ENCODE measurements at regions not wholly inside any gene's neighbourhood (a gene's known extent, or its start where the extent isn't known, plus 50 kb on each side); places are given as distances from the start of the nearest gene placed in this dataset.

DNA sequence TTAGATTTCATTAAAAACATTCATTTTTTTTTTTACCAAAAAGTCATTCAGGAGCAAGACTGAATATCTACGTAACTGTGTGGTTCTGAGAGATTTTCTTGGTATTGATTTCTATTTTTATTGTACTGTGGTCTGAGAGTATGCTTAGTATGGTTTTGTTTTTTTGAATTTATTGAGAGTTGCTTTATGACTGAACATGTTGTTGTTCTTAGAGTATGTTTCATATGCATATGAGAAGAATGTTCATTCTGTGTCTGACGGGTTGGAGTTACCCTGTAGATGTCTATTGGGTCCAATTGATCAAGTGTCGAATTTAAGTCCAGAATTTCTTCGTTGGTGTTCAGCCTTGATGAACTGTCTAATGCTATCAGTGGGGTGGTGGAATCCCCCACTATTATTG, 306.0 kb upstream of the KCNJ16 start:
- no peak for DNase-seq

DNA sequence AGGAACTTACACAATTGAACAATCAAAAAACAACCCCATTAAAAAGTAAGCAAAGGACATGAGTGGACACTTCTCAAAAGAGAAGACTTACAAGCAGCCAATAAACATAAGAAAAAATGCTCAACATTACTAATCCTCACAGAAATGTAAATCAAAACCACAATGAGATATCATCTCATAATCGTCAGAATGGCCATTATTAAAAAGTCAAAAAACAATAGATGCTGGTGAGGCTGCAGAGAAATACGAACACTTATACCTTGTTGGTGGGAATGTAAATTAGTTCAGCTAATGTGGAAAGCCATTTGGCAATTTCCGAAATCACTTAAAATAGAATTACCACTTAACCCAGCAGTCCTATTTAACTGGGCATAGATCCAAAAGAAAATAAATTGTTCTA, 301.9 kb upstream of the KCNJ16 start:
- DNase-seq, result no peak

DNA sequence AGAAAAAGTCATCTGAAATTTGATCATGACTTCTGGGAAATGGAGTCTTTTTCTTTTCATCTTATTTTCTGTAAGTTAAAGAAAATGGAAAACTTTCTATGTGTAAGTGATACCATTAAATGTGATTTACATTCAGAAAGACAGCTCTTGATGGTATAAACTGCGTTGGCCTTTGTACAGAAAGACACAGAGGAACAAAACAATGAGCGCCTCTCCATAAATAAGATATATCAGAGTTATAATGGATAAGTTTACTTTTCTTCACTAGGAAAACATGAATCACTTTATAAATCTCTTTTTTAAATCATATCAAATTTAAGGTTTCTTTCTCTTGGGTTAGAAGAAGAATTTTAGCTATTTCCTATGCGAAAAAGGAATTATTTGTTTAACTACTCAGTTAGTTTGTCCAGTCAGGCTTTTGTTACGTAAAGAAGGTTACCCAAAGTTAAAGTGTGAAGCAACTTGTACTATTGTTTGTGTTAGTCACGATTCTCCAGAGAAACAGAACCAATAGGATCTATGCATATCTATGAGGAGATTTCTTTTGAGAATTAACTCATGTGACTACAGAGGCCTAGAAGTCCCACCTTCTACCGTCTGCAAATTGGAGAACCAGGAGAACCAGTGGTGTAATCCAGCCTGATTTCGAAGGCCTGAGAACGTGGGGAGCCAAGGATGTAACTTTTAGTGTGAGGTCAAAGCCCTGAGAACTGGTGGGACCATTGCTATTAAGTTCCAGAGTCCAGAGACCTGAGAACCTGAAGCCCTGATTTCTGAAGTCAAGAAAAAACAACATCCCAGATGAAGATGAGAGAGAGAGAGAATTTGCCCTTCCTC, 295.4 kb upstream of the KCNJ16 start:
- DNase-seq, result no peak

DNA sequence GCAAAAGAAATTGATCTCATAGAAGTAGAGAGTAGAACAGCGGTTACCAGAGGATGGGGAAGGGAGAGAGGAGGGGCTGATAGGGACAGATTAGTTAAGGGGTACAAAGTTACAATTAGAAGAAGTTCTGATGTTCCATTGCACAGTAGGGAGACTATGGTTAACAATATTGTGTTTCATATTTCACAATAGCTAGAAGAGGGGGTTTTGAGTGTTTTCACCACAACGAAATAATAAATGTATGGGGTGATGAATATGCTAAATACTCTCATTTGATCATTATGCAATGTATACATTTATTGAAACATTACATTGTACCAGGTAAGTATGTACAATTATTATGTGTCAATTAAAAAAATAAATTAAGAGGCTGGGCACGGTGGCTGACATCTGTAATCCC, 291.2 kb upstream of the KCNJ16 start:
- no peak for DNase-seq

DNA sequence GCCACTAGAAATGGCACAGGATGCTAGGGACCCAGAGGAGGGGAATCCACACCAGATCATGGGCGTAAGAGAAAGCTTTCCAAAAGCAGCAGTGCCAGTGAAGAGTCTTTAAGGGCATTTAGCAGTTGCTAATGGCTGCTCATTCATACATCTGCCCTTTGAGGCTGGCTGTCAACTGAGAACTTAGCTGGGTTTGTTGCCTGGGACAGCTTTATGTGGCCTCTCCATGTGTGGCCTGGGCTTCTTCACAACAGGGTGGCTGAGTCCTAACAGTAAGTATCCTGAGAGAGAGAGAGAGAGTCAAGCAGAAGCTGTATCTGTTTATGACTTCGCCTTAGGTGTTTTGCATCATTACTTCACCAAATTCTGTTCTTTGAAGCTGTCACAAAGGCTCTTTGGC, 286.1 kb upstream of the KCNJ16 start:
- DNase-seq, result no peak

DNA sequence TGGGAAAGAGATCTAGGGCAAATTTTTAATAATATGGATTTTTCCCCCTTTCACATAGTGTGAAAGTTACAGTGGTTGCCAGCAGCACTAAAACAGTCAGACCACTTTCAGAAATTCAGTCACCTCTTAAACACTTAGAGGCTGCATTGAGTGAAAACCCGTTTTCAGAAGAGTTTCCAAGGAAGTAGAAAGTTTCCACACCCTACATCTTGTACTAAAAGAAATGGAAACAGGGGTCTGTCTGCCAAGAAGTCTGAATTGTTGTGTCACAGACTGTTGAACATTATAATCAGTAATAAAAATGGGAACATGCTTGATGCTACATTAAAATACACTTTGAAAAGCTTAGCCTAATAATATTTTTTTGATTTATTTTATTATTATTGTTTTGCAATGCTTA, 278.9 kb upstream of the KCNJ16 start:
- no peak for DNase-seq

DNA sequence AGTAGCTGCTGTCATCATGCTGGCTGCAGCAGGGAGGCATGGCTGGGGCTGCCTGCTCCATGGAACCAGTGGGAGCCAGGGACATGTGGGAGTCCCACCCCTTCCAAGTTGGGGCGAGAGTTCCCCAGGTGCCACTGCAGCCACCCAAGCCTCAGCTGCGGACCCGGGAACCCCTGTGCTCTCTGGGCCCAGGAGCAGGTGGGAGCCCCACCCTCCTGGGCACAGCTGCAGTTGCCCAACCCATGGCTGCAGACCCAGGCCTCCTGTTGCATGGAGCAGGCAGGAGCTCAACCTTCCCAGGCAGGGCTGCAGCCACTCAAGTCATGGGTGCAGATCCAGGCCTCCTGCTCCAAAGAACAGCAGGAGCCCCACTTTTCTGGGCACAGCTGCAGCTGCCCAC, 274.2 kb upstream of the KCNJ16 start:
- no peak for DNase-seq

DNA sequence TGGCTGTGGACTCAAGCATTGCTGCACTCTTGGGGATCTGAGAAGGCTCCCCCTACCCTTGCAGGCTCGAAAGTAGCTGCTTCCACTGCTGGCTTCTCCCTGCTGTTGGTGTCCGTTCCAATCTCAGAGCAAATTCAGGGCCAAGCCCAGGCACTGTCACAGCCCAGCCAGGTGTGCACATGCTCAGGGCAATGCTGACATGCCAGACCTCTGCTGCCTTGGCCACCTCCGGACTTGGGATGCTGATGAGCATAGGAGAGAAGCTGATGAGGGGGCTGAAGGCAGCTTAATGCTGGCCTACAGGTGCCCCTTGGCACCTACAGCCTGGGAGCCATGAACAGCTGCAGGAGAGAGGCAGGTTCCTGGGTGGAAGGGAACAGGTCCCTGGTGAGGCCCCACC, 273.7 kb upstream of the KCNJ16 start:
- DNase-seq, result no peak

DNA sequence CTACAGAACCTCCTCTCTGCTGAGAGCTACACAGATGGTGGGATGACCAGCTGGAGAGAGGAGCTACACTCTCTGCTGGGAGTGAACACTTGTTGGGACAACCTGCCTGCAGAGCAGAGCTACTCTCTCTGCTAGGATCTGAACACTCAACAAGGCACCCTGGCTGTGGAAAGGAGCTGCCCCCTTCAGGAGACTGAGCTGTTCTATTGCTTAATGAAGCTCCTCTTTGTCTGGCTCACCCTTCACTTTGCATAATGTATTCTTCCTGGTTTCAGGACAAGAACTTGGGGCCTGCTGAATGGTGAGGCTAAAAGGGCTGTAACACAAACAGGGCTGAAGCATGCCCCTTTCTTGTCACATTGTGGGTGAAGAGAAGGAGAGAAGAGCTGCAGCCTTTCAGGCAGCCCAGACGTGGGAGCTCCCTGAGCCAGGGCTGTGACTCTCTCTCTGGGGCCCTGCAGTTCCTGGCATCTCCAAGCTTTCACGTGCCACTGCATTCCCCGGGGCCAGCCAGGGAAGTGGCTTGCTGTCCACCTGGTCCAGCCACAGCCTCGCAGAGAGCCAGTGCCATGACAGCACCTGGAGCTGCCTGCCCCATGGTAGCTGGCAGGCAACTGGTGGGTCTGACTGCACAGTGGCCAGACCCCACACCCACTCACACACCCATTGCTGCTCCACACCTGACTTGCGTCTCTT, 272.8 kb upstream of the KCNJ16 start:
- DNase-seq, result no peak

DNA sequence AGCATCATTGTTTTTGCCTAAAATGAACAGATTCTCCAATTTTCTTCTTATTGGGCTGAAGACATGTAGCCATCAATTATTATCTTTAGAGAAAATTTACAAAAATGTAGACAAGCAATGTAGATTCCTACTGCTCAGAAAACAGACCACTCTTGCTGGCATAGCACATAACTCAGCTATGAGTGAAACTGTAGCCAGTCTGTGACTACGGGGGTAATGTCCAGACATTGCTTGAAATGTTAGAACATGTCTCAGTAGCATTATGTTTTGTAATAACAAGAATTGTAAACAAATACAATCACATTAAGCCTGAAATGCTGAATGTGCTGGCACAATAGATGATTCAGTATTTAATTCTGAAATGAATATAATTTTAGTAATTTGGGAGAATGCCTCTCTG, 265.7 kb upstream of the KCNJ16 start:
- no peak for DNase-seq

DNA sequence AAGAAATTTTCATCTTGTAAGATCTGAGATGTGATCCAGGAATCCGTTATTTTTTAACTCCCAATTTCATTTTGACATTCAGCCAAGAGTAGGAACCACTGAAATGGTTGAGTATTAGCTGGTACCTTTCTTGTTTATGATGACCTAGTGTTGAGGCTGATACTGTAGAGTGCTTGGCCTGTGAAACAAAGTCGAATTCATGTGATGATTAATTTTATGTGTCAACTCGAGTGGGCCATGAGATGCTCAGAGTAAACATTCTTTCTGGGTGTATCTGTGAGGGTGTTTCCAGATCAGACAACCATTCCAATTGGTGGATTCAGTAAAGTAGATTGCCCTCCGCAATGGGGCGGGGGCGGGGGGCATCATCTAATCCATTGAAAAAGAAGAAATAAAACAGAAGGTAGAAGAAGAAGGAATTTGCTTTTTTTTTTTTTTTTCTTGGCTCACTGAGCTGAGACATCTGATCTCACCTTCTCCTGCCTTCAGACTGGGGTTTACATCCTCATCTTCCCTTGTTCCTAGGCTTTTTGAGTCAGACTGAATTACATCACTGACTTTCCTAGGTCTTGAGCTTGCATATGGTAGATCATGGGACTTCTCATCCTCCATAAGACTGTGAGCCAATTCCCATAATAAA, 264.6 kb upstream of the KCNJ16 start:
- no peak for DNase-seq

DNA sequence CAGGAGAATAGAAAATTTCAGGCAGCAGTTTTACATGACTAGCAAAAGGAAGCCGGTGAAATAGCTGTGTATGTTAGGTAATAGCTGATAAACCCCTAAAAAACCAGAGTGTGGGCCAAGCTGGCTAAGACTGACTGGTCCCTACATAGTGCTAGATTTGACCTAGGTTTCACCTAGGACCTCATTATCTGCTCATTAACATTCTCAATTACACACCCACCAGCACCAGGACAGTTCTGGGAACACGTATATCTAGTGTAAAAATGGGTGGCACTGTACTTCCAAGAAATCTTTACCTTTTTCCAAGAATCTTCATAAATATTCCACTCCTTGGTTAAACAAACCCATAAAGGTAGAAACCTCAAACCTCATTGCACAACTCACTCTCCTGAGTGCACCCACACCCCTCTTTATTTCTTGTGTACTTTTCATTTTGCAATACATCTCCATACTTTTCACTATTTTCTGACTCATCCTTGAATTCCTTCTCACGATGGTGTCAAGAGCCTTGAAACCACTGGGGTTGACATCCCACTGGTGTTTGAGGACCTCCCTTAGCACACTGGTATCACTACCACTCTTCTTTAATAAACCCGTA, 262.7 kb upstream of the KCNJ16 start:
- DNase-seq, result peak; percentile 9

DNA sequence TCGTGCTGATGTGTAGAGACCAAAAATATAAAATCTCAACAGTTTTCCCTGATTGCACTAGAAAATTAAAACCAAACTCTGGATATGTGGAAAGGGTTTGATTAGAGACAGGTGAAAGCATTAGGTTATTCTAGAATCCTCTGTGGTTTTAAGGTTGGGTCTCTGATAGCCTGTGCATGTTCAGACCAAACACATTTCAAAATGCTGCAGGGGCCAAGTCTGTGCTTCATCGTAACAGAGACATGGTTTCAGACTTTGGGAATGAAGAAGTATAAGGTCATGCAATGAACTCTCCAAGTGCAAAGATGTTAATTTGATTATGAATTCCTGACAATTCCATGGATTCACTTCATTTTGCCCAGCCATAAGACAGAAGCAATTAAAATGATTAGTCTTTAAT, 261.0 kb upstream of the KCNJ16 start:
- no peak for DNase-seq

DNA sequence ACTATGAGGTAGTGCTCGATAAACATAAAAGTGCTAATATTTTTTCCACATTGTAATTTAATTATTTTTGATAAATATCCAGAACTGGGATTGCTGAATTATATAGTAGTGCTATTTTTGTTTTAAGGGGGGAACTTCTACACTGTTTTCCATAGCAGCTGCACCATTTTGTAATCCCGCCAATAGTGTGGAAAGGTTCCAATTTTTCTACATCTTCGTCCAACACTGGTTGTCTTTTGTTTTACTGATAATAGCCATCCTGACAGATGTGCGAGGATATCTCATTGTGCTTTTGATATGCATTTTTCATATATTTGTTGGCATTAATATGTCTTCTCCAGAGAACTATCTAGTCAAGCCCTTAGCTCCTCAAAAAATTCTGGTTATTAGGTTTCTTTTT, 259.6 kb upstream of the KCNJ16 start:
- DNase-seq, result no peak

DNA sequence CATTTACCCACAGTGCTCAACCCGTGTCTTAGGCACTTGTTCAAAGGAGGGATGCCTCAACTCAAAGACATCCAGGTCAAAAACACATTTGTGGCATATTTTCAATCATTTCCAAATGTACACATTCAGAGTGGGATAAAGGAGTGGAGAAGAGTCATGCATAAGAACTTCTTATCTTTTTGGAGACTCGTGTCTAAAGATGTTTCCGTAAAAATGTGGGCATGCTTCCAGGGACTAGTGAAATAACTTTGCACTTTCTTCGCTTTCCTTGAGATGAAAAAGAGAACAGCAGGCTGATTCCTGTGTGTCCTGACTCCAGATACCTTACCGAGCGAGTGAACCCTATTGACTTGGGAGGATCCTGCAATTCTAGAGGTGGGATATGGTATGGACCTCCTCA, 256.6 kb upstream of the KCNJ16 start:
- peak; percentile 8 for DNase-seq

DNA sequence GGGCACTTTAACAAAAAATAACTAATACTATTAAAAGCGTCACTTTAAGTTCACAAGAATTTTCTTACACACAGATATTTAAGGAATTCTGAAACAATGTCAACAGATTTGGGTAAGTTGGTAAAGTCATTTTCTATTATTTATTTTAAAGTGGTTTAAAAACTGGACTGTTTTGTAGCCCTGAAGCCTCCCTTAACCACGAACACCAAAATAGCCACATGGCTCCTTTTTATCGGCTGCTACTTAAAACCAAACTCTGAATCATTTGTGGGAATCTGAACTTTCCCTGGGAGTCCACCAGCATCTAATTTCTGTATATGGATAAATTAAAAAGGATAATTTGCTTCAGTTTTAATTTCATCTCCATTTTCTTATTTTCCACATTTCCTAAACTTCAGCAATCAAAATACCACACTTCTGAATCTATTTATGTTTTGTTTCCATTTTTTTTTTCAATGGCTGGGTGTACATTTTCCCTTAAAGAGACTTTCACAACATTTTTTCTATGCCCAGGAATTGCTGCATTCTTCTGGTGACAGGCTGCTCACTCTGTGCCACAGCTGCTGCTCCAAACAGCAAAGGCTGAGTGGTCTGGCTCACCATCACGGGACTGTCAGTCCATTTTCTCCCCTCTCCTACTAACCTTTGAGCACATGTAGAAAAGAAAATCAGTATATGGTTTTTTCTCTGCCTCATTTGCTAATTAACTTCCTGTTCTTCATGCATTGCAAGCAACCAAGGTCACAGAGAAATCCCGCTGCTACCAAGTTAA, 255.5 kb upstream of the KCNJ16 start:
- peak; percentile 59 for DNase-seq

DNA sequence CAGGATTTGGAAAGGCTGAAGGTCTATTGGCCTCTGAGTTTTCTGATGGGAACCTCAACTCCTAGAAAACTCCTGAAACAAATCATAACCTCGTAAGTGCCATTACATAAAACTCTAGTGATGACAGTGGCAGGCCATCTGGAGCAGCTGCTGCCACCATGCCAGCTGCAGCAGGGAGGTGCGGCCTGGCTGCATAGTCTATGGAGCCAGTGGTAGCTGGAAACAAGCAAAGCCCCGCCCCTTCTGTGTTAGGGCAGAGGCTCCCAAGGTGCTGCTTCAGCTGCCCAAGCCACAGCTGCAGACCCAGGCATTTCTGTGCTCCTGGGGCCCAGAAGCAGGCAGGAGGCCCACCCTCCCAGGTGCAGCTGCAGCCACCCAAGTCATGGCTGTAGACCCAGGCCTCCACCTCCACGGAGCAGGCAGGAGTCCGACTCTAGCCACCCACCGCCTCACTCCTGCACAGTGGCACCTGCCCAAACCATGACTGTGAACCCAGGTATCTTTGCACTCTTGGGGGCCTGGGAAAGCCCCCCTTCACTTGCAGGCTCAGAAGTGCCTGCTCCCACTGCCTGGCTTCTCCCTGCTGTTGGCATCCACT, 254.1 kb upstream of the KCNJ16 start:
- DNase-seq, result no peak

DNA sequence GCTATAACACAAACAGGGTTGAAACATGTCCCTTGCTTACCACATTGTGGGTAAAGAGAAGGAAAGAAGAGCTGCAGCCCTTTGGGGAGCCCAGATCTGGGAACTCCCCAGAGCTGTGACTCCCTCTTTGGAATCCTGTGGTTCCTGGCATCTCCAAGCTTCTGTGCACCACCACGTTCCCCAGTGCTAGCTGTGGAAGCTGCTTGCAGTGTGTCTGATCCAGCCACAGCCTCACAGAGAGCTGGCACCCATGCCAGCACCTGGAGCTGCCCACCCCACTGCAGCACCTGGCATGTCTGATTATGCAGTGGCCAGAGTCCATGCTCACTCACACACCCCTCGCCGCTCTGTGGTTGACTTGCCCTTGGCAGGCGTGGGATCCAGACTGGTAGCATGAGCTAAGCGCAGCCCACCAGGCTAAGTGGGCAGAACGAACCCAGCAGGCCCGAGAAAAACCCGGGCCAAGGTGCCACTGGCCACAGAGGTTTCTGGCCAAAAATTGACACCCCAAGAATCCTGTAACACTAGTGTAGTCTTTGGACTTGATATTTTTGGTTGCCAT, 252.6 kb upstream of the KCNJ16 start:
- no peak for DNase-seq

DNA sequence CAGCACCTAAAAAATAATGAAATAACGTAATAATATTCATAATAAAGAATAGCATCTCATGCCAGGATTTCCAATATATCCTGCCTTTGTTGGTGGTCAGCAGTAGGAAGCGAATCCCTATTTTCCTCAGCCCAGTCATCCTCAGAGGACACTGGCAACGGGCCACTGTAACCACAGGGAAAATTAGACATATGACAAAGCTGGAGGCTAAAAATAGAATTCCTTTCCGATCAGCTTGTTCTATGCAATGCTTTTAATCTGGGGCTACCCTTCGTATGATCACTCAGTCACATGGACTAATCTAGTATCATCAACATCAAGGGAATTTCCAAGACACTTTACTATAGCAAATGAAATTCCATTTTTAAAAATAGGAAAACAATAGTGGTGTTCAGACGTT, 246.9 kb upstream of the KCNJ16 start:
- DNase-seq, result peak; percentile 43

DNA sequence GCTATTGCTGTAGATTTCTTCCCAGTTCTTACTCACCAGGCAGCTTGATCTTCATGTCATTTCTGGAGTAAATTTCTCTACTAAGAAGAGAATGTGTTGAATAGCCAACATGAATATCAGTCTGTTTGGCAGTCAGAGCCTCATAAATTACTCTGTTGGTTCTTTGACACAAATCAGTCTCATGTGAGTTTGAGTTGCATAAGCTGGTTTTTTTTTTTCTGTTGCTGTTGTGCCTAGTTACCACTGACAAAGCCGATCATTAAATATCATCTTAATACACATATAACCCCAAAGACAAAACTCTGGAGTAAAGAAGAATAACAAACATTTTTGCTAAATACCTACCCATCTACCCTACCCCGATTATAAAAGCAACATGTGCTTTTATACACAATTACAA, 240.5 kb upstream of the KCNJ16 start:
- no peak for DNase-seq

DNA sequence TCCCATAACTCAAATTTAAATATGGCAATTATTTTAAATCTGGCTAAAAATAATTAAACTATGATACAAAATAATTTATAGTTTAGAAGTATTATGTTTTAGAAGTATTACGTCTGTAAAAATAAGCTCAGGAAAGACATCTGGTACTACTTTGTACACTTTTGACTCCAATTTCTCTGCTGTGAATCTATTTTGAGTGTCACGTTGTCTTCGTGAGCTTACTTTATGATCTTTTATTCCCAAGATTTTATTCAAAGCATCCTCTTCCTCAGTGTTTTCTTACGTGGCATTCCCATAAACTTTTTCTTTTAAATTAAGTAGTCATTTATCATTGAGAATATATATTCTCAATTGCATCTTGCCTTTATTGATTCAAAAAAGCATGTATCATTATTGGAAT, 223.3 kb upstream of the KCNJ16 start:
- no peak for DNase-seq

DNA sequence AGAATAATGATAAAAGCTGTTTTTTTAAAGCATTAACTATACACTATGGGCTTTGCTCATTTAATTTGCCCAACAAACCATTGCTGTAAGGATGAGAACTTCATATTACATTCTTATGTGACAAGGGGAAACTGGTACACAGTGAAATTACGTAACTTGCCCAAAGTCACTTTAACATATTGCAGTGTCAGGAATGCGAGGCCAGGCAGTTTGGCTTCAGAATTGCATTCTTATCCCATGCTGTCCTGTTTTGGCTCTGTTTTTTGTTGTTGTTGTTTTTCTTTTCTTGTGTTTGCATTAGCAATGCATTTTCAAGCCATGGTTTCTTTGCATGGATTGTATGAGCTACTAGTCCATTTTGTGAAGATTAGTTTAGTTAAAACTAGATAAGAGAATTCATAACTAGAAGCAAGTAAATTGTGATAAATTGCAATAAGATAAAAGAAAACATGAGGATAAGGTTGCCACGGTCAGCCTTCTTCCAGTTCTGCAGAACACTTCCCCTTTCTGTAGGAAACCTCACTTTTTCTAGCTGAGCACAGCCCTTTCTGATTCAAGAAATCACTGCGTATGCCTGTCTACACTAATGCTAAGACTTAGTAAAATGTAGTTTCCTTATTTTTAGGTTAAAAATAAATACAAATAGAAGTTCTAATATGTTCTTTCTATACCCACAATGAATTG, 221.3 kb upstream of the KCNJ16 start:
- DNase-seq, result peak; percentile 15
